ENCODE measurements at regions not wholly inside any gene's neighbourhood (a gene's known extent, or its start where the extent isn't known, plus 50 kb on each side); places are given as distances from the start of the nearest gene placed in this dataset.

GRCh38 chr2:129732630-129733026, 246.8 kb upstream of the RAB6C start:
- Mint-ChIP-seq H3K36me3 (no peaks in the 10 kb centered on the region), H3K4me3 (no peak overlapping the region), H3K9me3 (ENCODE audit: low read depth) (no peaks in the 10 kb centered on the region), H3K4me1 (no peaks in the 10 kb centered on the region), H3K27ac (no peak overlapping the region), H3K27me3 (no peaks in the 10 kb centered on the region)
- ATAC-seq (no peak), DNase-seq (peak; percentile 25)
- CTCF ChIA-PET: no interaction called here

GRCh38 chr2:129733041-129733440, 246.4 kb upstream of the RAB6C start:
- ATAC-seq (no peak), DNase-seq (peak; percentile 22)
- Mint-ChIP-seq H3K4me1 (no peaks in the 10 kb centered on the region), H3K27ac (no peak overlapping the region), H3K36me3 (no peaks in the 10 kb centered on the region), H3K27me3 (no peaks in the 10 kb centered on the region), H3K9me3 (ENCODE audit: low read depth) (no peaks in the 10 kb centered on the region), H3K4me3 (no peak overlapping the region)
- CTCF ChIA-PET: no interaction called here

- H3K9me3 Mint-ChIP-seq (ENCODE audit: low read depth): no peaks in the 10 kb centered on the region
- CTCF ChIA-PET: no interaction called here
- H3K27me3 Mint-ChIP-seq: no peaks in the 10 kb centered on the region
- no peaks in the 10 kb centered on the region for H3K4me1 Mint-ChIP-seq
- H3K27ac Mint-ChIP-seq: no peak overlapping the region
- ATAC-seq: no peak
- DNase-seq: peak; percentile 3
- no peaks in the 10 kb centered on the region for H3K36me3 Mint-ChIP-seq
- H3K4me3 Mint-ChIP-seq: no peak overlapping the region
These were observed 245.9 kb upstream of the RAB6C start for GRCh38 chr2:129733579-129733978.

GRCh38 chr2:129734343-129735034, 245.0 kb upstream of the RAB6C start:
- ATAC-seq (no peak), DNase-seq (peak; percentile 11)
- Mint-ChIP-seq H3K27ac (no peak overlapping the region), H3K27me3 (no peaks in the 10 kb centered on the region), H3K36me3 (no peaks in the 10 kb centered on the region), H3K4me1 (no peaks in the 10 kb centered on the region), H3K9me3 (ENCODE audit: low read depth) (no peaks in the 10 kb centered on the region), H3K4me3 (no peak overlapping the region)
- CTCF ChIA-PET: no interaction called here

GRCh38 chr2:129735576-129735975, 243.9 kb upstream of the RAB6C start:
- CTCF ChIA-PET: no interaction called here
- Mint-ChIP-seq H3K27me3 (no peaks in the 10 kb centered on the region), H3K4me3 (no peak overlapping the region), H3K4me1 (no peaks in the 10 kb centered on the region), H3K27ac (no peak overlapping the region), H3K36me3 (no peaks in the 10 kb centered on the region), H3K9me3 (ENCODE audit: low read depth) (no peaks in the 10 kb centered on the region)
- DNase-seq (peak; percentile 7), ATAC-seq (no peak)

GRCh38 chr2:129737660-129738527, 241.6 kb upstream of the RAB6C start:
- Mint-ChIP-seq H3K27ac (no peak overlapping the region), H3K36me3 (no peaks in the 10 kb centered on the region), H3K4me3 (no peak overlapping the region), H3K9me3 (ENCODE audit: low read depth) (no peaks in the 10 kb centered on the region), H3K27me3 (no peaks in the 10 kb centered on the region), H3K4me1 (no peaks in the 10 kb centered on the region)
- DNase-seq (no peak), ATAC-seq (no peak)
- CTCF ChIA-PET: no interaction called here

GRCh38 chr2:129738799-129739198, 240.7 kb upstream of the RAB6C start:
- H3K27me3 Mint-ChIP-seq: no peaks in the 10 kb centered on the region
- no peak overlapping the region for H3K4me3 Mint-ChIP-seq
- no peak for ATAC-seq
- CTCF ChIA-PET: no interaction called here
- no peaks in the 10 kb centered on the region for H3K4me1 Mint-ChIP-seq
- no peaks in the 10 kb centered on the region for H3K9me3 Mint-ChIP-seq (ENCODE audit: low read depth)
- no peaks in the 10 kb centered on the region for H3K36me3 Mint-ChIP-seq
- DNase-seq: no peak
- no peak overlapping the region for H3K27ac Mint-ChIP-seq

- Mint-ChIP-seq H3K4me3 (no peak overlapping the region), H3K27me3 (no peaks in the 10 kb centered on the region), H3K9me3 (ENCODE audit: low read depth) (no peaks in the 10 kb centered on the region), H3K4me1 (no peaks in the 10 kb centered on the region), H3K27ac (no peak overlapping the region), H3K36me3 (no peaks in the 10 kb centered on the region)
- DNase-seq (no peak), ATAC-seq (no peak)
- CTCF ChIA-PET: no interaction called here
These were observed 239.0 kb upstream of the RAB6C start for GRCh38 chr2:129740504-129740903.

- Mint-ChIP-seq H3K27me3 (no peaks in the 10 kb centered on the region), H3K4me3 (no peak overlapping the region), H3K36me3 (no peaks in the 10 kb centered on the region), H3K9me3 (ENCODE audit: low read depth) (no peaks in the 10 kb centered on the region), H3K4me1 (no peaks in the 10 kb centered on the region), H3K27ac (no peak overlapping the region)
- CTCF ChIA-PET: no interaction called here
- no peak for DNase-seq
- no peak for ATAC-seq
These were observed 238.3 kb upstream of the RAB6C start for GRCh38 chr2:129741165-129741564.

GRCh38 chr2:129741623-129742022, 237.8 kb upstream of the RAB6C start:
- Mint-ChIP-seq H3K4me1 (no peaks in the 10 kb centered on the region), H3K36me3 (no peaks in the 10 kb centered on the region), H3K27ac (no peak overlapping the region), H3K27me3 (no peaks in the 10 kb centered on the region), H3K9me3 (ENCODE audit: low read depth) (no peaks in the 10 kb centered on the region), H3K4me3 (no peak overlapping the region)
- DNase-seq (no peak), ATAC-seq (no peak)
- CTCF ChIA-PET: no interaction called here

GRCh38 chr2:129742415-129743180, 236.9 kb upstream of the RAB6C start:
- H3K27me3 Mint-ChIP-seq: no peaks in the 10 kb centered on the region
- no peaks in the 10 kb centered on the region for H3K36me3 Mint-ChIP-seq
- ATAC-seq (no peak), DNase-seq (no peak)
- H3K4me1 Mint-ChIP-seq: no peaks in the 10 kb centered on the region
- CTCF ChIA-PET: no interaction called here
- no peak overlapping the region for H3K27ac Mint-ChIP-seq
- no peaks in the 10 kb centered on the region for H3K9me3 Mint-ChIP-seq (ENCODE audit: low read depth)
- no peak overlapping the region for H3K4me3 Mint-ChIP-seq

- DNase-seq (no peak), ATAC-seq (no peak)
- no peak overlapping the region for H3K27ac Mint-ChIP-seq
- no peaks in the 10 kb centered on the region for H3K9me3 Mint-ChIP-seq (ENCODE audit: low read depth)
- H3K27me3 Mint-ChIP-seq: no peaks in the 10 kb centered on the region
- H3K4me1 Mint-ChIP-seq: no peaks in the 10 kb centered on the region
- CTCF ChIA-PET: no interaction called here
- no peak overlapping the region for H3K4me3 Mint-ChIP-seq
- H3K36me3 Mint-ChIP-seq: no peaks in the 10 kb centered on the region
These were observed 235.3 kb upstream of the RAB6C start for GRCh38 chr2:129744141-129744540.

- Mint-ChIP-seq H3K4me1 (no peaks in the 10 kb centered on the region), H3K4me3 (no peak overlapping the region), H3K36me3 (no peaks in the 10 kb centered on the region), H3K9me3 (ENCODE audit: low read depth) (no peaks in the 10 kb centered on the region), H3K27me3 (no peaks in the 10 kb centered on the region), H3K27ac (no peak overlapping the region)
- no peak for ATAC-seq
- CTCF ChIA-PET: no interaction called here
- DNase-seq: no peak
These were observed 234.8 kb upstream of the RAB6C start for GRCh38 chr2:129744649-129745048.

Data from activated CD8-positive, alpha-beta memory T cell treated with anti-CD3 and anti-CD28 coated beads, Interleukin-2, amount 10 ng/mL, durations not matched to agents 7 days and 5 days (primary cell).